ENCODE measurements at regions not wholly inside any gene's neighbourhood (a gene's known extent, or its start where the extent isn't known, plus 50 kb on each side); places are given as distances from the start of the nearest gene placed in this dataset.

GRCh38 chrX:39296472-39296871 is 495.2 kb downstream of the MID1IP1 start:
- TF ChIP-seq CREB1 (IDR thresholded peaks at IDR 0.05; ENCODE audit: low read depth), result no peak
- TF ChIP-seq TCF12 (IDR thresholded peaks at IDR 0.05; ENCODE audit: low read depth), result no peak

- TF ChIP-seq USF1 (IDR thresholded peaks at IDR 0.05) (no peak), CEBPB (IDR thresholded peaks at IDR 0.05) (no peak), EP300 (IDR thresholded peaks at IDR 0.05; ENCODE audit: borderline replicate concordance) (no peak), ZBTB7A (IDR thresholded peaks at IDR 0.05; ENCODE audit: low read depth) (no peak), MAX (IDR thresholded peaks at IDR 0.05) (no peak), RAD21 (IDR thresholded peaks at IDR 0.05; ENCODE audit: low read depth) (no peak), TAF1 (IDR thresholded peaks at IDR 0.05; ENCODE audit: low read depth) (no peak), EGR1 (IDR thresholded peaks at IDR 0.05) (no peak), FOXM1 (IDR thresholded peaks at IDR 0.05; ENCODE audit: borderline replicate concordance, low read depth) (no peak), TCF12 (IDR thresholded peaks at IDR 0.05; ENCODE audit: low read depth) (no peak), REST (IDR thresholded peaks at IDR 0.05; ENCODE audit: low read depth) (no peak), YY1 (IDR thresholded peaks at IDR 0.05; ENCODE audit: low read depth) (no peak), TEAD4 (IDR thresholded peaks at IDR 0.05) (no peak), NFIC (IDR thresholded peaks at IDR 0.05) (no peak)
Measured at GRCh38 chrX:39298821-39299220, 497.6 kb downstream of the MID1IP1 start.

- TF ChIP-seq FOXM1 (IDR thresholded peaks at IDR 0.05; ENCODE audit: borderline replicate concordance, low read depth) (no peak), MAX (IDR thresholded peaks at IDR 0.05) (no peak), TCF12 (IDR thresholded peaks at IDR 0.05; ENCODE audit: low read depth) (no peak), ZBTB7A (IDR thresholded peaks at IDR 0.05; ENCODE audit: low read depth) (no peak), CREB1 (IDR thresholded peaks at IDR 0.05; ENCODE audit: low read depth) (no peak), EGR1 (IDR thresholded peaks at IDR 0.05) (no peak), USF1 (IDR thresholded peaks at IDR 0.05) (no peak), TAF1 (IDR thresholded peaks at IDR 0.05; ENCODE audit: low read depth) (no peak), NFIC (IDR thresholded peaks at IDR 0.05) (no peak), RAD21 (IDR thresholded peaks at IDR 0.05; ENCODE audit: low read depth) (no peak), EP300 (IDR thresholded peaks at IDR 0.05; ENCODE audit: borderline replicate concordance) (no peak)
Measured at GRCh38 chrX:39299615-39300014, 498.4 kb downstream of the MID1IP1 start.

GRCh38 chrX:39301036-39301435 is 499.8 kb downstream of the MID1IP1 start:
- TF ChIP-seq TAF1 (IDR thresholded peaks at IDR 0.05; ENCODE audit: low read depth), result no peak
- TF ChIP-seq TEAD4 (IDR thresholded peaks at IDR 0.05), result no peak
- no peak for TF ChIP-seq CREB1 (IDR thresholded peaks at IDR 0.05; ENCODE audit: low read depth)
- TF ChIP-seq USF1 (IDR thresholded peaks at IDR 0.05), result no peak
- TF ChIP-seq FOXM1 (IDR thresholded peaks at IDR 0.05; ENCODE audit: borderline replicate concordance, low read depth), result no peak
- TF ChIP-seq EP300 (IDR thresholded peaks at IDR 0.05; ENCODE audit: borderline replicate concordance), result no peak
- TF ChIP-seq EGR1 (IDR thresholded peaks at IDR 0.05), result no peak
- TF ChIP-seq ZBTB7A (IDR thresholded peaks at IDR 0.05; ENCODE audit: low read depth), result no peak
- no peak for TF ChIP-seq NFIC (IDR thresholded peaks at IDR 0.05)
- TF ChIP-seq MAX (IDR thresholded peaks at IDR 0.05), result no peak
- no peak for TF ChIP-seq TCF12 (IDR thresholded peaks at IDR 0.05; ENCODE audit: low read depth)
- no peak for TF ChIP-seq REST (IDR thresholded peaks at IDR 0.05; ENCODE audit: low read depth)
- TF ChIP-seq YY1 (IDR thresholded peaks at IDR 0.05; ENCODE audit: low read depth), result no peak
- TF ChIP-seq RAD21 (IDR thresholded peaks at IDR 0.05; ENCODE audit: low read depth), result no peak
- TF ChIP-seq CEBPB (IDR thresholded peaks at IDR 0.05), result no peak

- TF ChIP-seq TEAD4 (IDR thresholded peaks at IDR 0.05) (no peak), USF1 (IDR thresholded peaks at IDR 0.05) (no peak), YY1 (IDR thresholded peaks at IDR 0.05; ENCODE audit: low read depth) (no peak), EGR1 (IDR thresholded peaks at IDR 0.05) (no peak), CEBPB (IDR thresholded peaks at IDR 0.05) (no peak), TAF1 (IDR thresholded peaks at IDR 0.05; ENCODE audit: low read depth) (no peak)
Measured at GRCh38 chrX:39302838-39303237, 501.6 kb downstream of the MID1IP1 start.

All from Ishikawa (cell line).